Hematopoietic multipotent progenitor cell treated with erythropoietin and hydrocortisone succinate and interleukin-3 and kit ligand, for 17 days (in vitro differentiated cells): ENCODE measurements at regions not wholly inside any gene's neighbourhood (a gene's known extent, or its start where the extent isn't known, plus 50 kb on each side); places are given as distances from the start of the nearest gene placed in this dataset.

Source experiments
- DNase-seq: peaks from one replicate; pipeline ENCODE4 v3.0.0-alpha.2; 2015; ENCODE audit warnings: low spot score

- DNase-seq, result no peak
Observed at GRCh38 chr4:111494471-111494870, 650.8 kb upstream of the FAM241A start.

GRCh38 chr4:111494971-111495370, 650.3 kb upstream of the FAM241A start:
- no peak for DNase-seq

- no peak for DNase-seq
Observed at GRCh38 chr4:111499291-111499690, 646.0 kb upstream of the FAM241A start.

GRCh38 chr4:111499706-111500105, 645.5 kb upstream of the FAM241A start:
- no peak for DNase-seq

GRCh38 chr4:111500858-111501257, 644.4 kb upstream of the FAM241A start:
- DNase-seq, result no peak

- DNase-seq, result no peak
Observed at GRCh38 chr4:111501946-111502345, 643.3 kb upstream of the FAM241A start.

- no peak for DNase-seq
Observed at GRCh38 chr4:111502626-111503025, 642.6 kb upstream of the FAM241A start.

- no peak for DNase-seq
Observed at GRCh38 chr4:111506706-111507105, 638.5 kb upstream of the FAM241A start.

GRCh38 chr4:111510535-111510934, 634.7 kb upstream of the FAM241A start:
- no peak for DNase-seq

GRCh38 chr4:111512081-111512783, 633.0 kb upstream of the FAM241A start:
- DNase-seq, result no peak

- no peak for DNase-seq
Observed at GRCh38 chr4:111519683-111520082, 625.6 kb upstream of the FAM241A start.

- DNase-seq, result no peak
Observed at GRCh38 chr4:111530446-111530845, 614.8 kb upstream of the FAM241A start.

- DNase-seq, result no peak
Observed at GRCh38 chr4:111535792-111536191, 609.5 kb upstream of the FAM241A start.

GRCh38 chr4:111537165-111537564, 608.1 kb upstream of the FAM241A start:
- DNase-seq, result no peak

GRCh38 chr4:111537871-111538270, 607.4 kb upstream of the FAM241A start:
- no peak for DNase-seq

GRCh38 chr4:111540671-111541070, 604.6 kb upstream of the FAM241A start:
- no peak for DNase-seq

GRCh38 chr4:111542056-111542455, 603.2 kb upstream of the FAM241A start:
- DNase-seq, result no peak

GRCh38 chr4:111546881-111547280, 598.4 kb upstream of the FAM241A start:
- no peak for DNase-seq

- no peak for DNase-seq
Observed at GRCh38 chr4:111556141-111556781, 589.0 kb upstream of the FAM241A start.

GRCh38 chr4:111556851-111557250, 588.4 kb upstream of the FAM241A start:
- DNase-seq, result no peak

GRCh38 chr4:111562826-111563225, 582.4 kb upstream of the FAM241A start:
- no peak for DNase-seq

GRCh38 chr4:111572470-111572869, 572.8 kb upstream of the FAM241A start:
- DNase-seq, result no peak

- DNase-seq, result no peak
Observed at GRCh38 chr4:111573386-111573785, 571.9 kb upstream of the FAM241A start.

- DNase-seq, result no peak
Observed at GRCh38 chr4:111579767-111580166, 565.5 kb upstream of the FAM241A start.
